Activated CD4-positive, CD25-positive, alpha-beta regulatory T cell treated with anti-CD3 and anti-CD28 coated beads, Interleukin-2, amount 50 U/mL, for 16 hours (primary cell): ENCODE measurements at regions not wholly inside any gene's neighbourhood (a gene's known extent, or its start where the extent isn't known, plus 50 kb on each side); places are given as distances from the start of the nearest gene placed in this dataset.

Experiments used
- DNase-seq: peaks from one replicate; pipeline ENCODE4 v3.0.0-alpha.2; 2020; ENCODE audit warnings: low read depth, low spot score

DNA sequence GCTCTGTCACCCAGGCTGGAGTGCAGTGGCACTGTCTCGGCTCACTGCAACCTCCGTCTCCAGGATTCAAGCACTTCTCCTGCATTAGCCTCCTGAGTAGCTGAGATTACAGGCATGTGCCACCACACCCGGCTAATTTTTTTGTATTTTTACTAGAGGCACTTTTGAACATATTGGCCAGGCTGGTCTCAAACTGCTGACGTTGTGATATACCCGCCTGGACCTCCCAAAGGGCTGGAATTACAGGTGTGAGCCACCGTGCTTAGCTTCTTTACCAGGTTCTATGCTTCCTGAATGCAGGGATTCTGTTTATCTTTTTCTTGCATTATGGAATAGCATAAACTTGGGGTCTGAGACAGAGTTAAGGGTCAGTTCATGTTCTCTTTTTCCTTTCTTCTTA, 317.9 kb upstream of the RBFOX1 start:
- DNase-seq: no peak

DNA sequence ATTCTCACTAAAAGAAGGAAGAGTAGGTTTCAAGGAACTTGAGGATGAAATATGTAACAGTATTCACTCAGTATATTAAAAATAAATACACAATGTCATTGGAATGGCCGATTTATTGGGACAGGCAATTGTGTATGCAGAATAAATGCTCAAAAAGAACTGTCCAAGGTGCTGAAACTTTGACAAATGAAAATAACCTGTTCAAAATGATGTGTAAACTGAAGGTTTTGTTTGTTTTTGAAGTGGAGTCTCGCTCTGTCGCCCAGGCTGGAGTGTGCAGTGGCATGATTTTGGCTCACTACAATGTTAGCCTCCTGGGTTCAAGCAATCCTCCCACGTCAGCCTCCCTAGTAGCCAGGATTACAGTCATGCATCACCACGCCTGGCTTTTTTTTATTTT, 318.7 kb upstream of the RBFOX1 start:
- DNase-seq: no peak

DNA sequence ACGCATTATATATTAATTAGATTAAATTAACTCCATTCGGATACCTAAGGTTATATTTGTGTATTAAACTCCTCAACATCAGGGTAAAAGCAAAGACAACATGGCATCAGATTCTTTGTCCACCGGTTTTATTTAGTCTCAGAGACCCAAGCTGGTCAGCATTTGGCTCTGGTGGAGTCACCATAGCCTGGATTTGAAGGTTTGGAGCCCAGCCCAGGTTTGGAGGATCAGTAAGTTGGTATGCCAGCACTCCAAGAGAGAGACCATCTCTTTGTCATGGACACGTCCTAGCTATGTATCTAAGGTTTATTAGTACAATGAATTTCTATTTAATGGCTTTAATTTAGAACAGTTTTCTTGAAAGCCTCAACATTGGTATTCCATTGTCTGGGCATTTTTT, 328.4 kb upstream of the RBFOX1 start:
- DNase-seq: no peak

DNA sequence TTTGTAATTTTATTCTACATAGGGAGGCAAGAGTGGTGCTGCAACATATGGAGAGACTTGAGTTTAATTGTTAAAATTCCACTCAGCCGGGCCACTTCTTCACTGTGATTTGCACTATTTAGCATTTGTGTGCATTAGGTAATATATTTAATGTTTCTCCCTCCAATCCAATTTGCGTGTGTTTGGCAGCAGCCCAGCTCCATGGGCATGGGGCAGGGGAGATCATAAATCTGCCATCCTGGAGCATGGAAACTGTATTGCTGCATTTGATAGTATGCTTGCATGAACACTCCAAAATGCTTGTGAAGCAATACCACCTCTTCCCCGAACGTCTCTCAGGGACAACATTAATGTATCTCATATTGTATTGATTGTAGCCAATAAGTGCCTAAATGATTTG, 339.1 kb upstream of the RBFOX1 start:
- no peak for DNase-seq

DNA sequence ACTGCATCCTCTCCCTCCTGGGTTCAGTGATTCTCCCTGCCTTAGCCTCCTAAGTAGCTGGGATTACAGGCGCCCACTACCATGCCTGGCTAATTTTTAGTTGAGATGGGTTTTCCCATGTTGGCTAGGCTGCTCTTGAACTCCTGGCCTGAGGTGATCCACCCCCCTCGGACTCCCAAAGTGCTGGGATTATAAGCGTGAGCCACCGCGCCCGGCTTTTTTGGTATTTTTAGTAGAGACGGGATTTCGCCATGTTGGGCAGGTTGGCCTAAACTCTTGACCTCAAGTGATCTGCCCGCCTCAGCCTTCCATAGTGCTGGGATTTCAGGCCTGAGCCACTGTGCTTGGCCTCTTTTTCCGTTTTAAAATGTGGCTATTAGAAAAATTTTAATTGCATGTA, 343.8 kb upstream of the RBFOX1 start:
- DNase-seq: no peak

DNA sequence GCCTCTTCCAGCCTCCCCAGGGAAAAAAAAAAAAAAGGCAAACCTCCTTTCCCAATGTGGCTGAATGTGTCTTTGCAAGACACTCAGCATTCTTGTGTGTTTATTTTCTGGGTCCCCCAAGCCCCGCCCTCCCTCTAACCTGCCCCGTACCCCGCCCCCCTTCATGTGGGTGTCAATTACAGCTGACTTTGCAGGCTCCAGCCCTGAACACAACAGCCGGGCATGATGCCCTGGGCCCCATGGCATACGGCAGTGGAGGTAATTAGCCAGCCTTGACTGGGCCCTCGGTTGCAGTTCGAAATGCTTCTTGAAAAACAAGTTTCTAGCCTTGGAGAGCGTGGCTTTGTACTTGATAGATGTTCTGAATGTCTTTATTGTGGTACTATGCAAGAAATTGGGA, 354.7 kb upstream of the RBFOX1 start:
- DNase-seq: no peak

DNA sequence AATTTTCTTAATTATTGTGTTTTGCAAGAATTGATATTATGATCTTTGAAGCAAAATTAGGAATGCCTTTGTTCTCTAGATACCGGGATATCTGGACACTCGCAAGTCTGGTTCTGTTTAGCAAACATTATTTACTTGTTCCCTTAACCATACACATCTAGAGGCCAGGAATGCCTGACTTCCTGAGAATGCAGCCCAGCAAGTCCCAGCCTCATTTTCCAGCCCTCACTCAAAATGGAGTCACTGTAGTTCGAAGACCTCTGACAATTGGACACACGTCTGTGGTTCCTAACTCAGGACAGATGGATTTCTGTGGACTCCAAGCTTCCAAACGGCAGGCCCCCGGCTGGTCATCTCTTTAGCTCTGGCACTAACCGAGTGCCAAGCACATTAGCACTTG, 355.4 kb upstream of the RBFOX1 start:
- no peak for DNase-seq

DNA sequence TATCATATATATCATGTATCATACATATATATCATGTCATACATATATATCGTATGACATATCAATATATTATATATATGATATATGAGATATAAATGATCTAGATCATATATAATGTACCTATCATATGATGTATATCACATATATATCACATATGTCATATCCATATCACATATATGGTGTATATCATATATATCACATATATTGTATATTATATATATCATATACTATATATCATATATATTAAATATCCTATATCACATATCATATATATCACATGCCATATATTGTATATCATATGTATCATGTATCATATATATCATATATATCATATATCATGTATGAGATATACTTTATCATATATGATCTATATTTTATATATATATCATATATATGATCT, 355.9 kb upstream of the RBFOX1 start:
- no peak for DNase-seq

DNA sequence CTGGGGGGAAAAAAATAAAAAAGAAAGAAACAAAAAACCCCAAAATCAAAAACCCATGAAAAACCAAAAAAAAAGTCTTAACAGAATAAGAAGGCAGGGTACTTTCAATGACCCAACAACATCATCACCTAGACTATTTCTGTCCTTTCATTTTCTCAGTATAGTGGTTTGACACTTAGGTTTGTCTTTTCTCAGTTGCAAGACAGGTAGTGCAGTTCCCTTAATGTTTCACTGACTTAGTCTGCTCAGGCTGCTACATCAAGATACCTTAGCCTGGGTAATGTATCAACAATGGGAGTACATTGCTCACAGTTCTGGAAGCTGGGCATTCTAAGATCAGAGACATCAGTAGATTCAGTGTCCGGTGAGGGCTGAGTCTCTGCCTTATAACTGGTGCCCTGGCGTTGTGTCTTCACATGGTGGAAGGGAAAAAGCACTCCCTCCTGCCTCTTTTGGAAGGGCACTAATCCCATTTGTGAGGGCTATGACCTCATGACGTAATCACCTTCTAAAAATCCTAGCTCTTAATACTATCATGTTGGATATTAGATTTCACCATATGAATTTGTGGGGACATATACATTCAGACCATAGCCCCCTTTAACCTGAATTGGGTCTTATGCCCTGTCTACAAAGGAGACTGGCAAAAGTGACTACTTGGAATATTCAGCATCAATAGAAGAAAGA, 362.3 kb upstream of the RBFOX1 start:
- no peak for DNase-seq

DNA sequence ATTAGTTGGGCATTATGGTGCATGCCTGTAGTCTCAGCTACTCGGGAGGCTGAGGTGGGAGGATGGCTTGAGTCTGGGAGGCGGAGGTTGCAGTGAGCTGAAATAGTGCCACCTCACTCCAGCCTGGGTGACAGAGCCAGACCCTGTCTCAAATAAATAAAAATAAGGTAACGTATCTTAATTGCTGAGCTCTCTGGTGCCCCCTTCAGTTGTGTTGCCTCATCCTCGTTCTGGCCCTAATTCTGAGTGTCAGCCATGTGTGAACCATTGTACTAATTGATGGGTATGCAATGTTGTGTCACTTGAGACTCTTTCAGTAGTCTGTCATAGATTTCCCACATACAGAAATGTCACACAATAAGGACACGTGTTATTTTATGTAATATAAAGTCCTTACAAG, 363.1 kb upstream of the RBFOX1 start:
- no peak for DNase-seq

DNA sequence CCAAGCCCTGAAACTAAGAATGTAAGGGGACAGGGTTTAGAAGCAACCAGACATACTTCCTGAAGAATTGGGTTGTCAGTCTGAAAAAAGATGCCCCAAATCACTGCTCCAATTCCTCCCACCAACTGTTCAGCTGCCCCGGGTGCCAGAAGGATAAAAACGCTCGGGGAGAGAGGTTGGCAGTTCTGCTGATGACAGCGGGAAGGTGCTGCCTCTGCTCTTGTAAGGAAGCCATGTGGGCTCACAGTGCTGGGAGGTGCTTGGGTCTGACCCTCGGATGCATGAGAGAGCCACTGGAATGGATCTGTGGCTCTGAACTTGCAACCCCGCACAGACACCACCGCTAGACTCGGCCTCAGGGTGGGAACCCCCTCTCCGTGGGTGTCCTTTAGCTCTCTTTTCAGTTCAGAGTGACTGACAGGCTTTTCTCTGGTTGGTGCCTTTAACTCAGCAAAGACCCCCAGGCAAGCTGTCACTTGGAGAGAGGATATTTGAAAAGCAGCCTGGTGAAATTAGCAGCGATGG, 364.8 kb upstream of the RBFOX1 start:
- no peak for DNase-seq

DNA sequence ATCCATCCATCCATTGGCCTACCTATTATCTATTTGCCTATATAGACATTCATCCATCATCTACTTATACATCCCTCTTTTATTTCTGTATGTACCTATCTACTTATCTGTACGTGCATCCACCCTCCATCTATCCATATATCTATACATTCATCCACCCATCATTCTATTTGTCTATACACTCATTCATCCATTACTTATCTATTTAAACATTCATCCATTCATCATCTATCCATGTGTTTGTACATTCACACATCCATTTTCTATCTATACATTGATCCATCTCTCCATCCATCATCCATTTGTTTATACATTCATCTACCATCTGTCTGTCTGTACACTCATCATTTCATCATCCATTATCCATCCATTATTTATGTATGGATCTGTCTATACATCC, 365.7 kb upstream of the RBFOX1 start:
- DNase-seq: no peak

DNA sequence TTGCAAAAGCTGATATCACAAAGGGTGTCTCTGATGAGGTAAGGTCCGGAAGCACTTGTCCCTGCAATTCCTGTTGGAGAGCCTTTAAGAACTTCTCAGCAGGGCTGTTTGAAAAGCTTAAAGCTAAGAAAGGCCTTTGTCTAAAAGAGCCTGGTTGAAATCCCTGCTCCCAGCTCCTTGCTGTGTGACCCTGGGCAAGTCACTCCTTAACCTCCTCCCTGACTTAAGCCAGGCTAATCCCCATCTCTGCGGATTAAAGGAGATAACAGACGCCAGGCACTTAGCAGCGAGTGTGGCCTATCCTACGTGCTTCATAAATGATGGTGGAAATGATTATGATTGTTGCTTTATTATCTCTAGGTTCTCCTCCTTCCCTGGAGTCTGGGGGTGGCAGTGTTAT, 368.0 kb upstream of the RBFOX1 start:
- no peak for DNase-seq

DNA sequence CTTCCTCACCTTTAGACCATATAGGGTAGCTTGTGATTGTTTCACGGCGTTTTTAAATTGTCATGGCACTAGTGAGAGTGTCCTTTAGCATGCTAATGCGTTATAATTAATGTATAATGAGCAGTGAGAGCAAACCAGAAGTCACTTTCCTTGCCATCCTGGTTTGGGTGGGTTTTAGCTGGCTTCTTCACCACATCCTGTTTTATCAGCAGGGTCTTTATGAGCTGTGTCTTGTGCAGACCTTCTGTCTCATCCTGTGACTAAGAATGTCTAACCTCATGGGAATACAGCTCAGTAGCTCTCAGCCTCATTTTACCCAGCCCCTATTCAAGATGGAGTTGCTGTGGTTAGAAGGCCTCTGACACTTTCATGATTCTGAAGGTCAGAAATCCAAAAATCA, 370.9 kb upstream of the RBFOX1 start:
- no peak for DNase-seq

DNA sequence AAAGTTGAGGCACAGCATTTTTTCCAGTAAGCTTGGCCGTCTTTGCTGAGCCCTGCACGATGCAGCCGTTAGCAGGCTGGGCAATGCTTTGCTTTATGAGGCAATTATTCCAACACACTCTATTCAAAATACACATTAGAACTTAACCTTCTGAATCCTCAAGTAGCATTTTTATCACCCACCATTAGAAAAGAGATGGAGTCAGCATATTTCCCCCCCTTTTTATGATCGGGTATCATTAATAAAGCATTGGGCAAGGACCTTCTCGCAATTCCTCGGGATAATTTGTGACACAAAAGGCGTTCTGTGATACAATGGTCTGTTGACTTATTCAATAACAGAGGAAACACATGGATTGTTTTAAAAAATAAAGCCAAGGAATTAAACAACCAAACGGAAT, 374.5 kb upstream of the RBFOX1 start:
- no peak for DNase-seq

DNA sequence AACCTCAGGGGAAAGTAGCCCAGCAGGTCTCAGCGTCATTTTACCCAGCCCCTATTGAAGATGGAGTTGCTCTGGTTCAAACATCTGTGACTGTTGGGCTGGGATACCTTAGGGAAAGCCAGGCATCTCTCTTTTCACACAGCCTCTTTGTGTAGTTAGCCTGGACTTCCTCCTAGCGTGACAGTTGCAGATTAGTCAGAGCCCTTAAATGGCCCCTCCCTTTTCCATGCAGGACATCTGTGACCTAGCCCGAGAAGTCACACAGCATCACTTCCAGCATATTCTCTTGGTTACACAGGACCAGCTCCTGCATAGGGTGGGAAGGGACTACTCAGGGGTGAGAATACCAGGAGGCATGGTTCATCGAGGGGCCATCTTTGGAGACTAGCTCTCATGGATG, 375.0 kb upstream of the RBFOX1 start:
- no peak for DNase-seq

DNA sequence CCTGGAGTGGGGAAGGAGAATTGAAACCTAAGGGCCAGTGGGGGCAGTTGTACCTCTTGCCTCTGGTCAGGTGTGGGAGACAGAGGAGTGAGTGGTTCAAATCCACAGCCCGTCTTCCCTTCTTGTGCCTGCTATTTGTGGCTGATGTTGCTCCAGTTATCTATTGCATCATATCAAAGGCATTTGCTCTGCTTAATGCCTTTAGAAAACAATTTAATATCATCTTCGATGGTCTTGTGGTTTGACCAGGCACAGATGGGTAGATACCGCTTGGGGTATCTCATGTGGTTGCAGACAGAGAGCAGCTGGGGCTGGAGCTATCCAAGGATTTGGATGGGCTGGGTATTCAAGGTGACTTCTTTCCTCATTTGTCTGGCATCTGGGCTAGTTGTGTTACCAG, 376.1 kb upstream of the RBFOX1 start:
- no peak for DNase-seq

DNA sequence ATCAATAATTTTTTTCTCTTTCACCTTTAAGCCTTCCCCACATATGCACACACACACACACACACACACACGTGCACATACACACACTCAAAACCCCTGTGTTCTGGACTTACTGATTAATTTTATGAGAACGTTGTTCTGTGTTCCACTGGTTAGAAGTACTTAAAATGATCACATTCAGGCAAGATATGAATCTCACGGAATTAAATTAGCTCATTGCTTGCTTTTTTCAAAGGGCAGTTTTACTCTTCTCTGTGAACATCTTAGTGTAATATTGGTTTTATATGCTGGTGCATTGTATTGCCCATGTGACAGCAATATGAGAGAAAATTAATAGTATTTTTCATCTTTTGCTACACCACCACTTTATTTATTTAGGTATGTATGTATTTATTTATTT, 377.3 kb upstream of the RBFOX1 start:
- no peak for DNase-seq

DNA sequence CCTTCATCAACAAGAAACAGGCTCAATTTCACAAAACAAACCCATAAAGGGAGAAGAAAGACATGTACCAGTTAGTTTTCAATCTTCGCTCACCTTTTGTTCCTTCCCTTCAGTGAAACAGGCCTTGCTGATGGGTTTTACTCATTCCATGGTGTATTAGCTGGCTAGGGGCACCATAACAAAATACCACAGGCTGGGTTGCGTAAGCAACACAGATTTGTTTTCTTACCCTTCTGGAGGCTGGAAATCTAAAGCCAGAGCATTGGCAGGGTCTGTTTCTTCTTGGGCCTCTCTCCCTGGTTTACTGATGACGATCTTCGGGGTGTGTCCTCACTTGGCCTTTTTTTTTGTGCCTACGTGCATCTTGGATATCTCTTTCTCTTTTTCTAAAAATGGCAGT, 383.4 kb upstream of the RBFOX1 start:
- no peak for DNase-seq

DNA sequence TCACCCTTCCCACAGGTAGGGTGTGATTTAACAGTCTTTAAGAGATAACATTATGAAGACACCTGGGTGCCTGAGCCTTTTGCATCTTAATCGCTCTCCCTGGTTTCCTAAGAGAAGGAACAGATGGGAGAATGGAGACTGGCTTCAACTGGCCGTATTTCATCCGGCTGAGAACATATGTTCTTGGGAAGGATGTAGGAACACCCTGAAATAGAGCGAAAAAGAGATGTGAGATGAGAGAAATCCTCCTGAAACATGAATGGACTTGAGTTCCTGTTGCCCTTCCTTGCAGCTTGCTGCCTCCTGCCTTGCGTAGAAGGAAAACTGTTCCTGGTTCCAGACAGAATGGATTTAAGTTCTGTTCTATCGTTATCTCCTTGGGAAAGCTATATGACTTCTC, 385.4 kb upstream of the RBFOX1 start:
- DNase-seq: no peak

DNA sequence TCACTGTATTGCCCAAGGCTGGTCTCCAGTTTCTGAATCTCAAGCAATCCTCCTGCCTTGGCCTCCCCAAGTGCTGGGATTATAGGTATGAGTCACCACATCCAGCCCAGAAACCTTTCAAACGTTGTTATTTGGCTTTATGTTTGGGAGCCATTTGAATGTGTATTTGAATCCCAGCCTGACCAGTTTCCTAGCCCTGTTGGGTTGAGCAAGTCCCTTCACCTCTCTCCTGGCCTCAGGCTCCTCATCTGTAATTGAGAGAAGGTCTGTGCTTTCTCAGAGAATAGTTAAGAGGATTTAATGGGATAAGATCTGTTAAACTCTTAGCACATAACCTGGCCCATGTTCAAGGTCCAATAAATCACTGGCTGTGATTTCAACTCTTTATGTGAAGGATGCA, 385.8 kb upstream of the RBFOX1 start:
- no peak for DNase-seq

DNA sequence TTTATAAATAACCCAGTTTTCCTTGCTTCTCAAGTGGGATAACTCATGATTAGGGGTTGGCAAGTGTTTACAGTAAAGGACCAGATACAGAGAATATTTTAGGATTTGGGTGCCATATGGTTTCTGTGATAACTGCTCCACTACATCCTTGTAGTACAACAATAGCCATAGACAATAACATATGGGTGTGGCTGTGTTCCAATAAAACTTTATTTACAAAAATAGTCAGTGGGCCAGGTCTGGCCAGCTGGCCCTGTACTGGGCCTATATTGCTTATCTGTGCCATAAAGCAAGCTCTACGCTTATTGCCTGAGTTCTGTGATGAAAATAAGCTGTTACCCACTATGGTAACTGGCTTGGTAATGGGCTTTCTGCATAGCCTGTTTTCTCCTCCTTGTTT, 386.5 kb upstream of the RBFOX1 start:
- no peak for DNase-seq

DNA sequence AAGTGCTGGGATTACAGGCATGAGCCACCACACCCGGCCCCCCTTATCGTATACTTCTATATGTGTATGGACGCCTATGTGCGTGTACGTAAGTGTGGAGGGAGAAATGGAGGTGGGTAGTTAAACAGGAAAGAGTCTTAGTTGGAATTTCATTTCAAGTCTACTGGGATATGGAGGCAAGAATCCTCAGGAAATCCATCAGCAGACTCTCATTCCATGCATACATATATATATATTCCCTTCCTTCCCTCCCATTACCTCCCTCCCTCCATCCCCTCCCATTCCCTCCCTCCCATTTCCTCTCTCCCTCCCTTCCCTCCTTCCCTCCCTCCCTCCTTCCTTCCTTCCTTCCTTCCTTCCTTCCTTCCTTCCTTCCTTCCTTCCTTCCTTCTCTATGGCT, 391.7 kb upstream of the RBFOX1 start:
- no peak for DNase-seq

DNA sequence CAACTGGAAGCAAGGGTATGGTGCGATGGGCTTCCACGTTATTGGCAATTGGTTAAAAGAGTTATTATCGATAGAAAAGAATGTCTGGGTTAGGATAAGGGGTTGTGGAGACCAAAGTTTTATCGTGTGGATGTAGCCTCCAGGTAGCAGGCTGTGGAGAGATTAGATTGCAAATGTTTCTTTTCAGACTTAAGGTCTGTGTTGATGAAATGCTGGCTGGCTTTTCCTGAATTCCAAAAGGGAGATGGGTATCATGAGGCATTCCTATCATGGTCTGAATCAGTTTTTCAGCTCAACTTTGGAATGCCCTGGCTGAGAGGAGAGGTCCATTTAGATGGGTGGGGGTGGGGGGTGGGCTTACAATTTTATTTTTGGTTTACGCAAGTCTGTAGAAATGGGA, 395.0 kb upstream of the RBFOX1 start:
- DNase-seq: no peak
